NCI-H1694 (cell line): ENCODE measurements at regions not wholly inside any gene's neighbourhood (a gene's known extent, or its start where the extent isn't known, plus 50 kb on each side); places are given as distances from the start of the nearest gene placed in this dataset.
"Not testable (repeated sequence)": the region's sequence is repeated elsewhere in the genome, so short reads cannot be mapped to it uniquely, and the experiment has no call there.

Source experiments
- DNase-seq: peaks from one replicate; lab custom pipeline; 2025; lab: John Stamatoyannopoulos, UW

GRCh38 chr11:16536513-16536912 lies 180.2 kb upstream of the SOX6 start:
- DNase-seq = no peak

- no peak for DNase-seq
These were observed 172.3 kb upstream of the SOX6 start for GRCh38 chr11:16528639-16529038.

- DNase-seq = no peak
These were observed 171.3 kb upstream of the SOX6 start for GRCh38 chr11:16527525-16528246.

GRCh38 chr11:16526947-16527346 lies 170.6 kb upstream of the SOX6 start:
- no peak for DNase-seq

- not testable (repeated sequence) for DNase-seq
These were observed 164.4 kb upstream of the SOX6 start for GRCh38 chr11:16520713-16521112.

GRCh38 chr11:16512899-16513241 lies 156.5 kb upstream of the SOX6 start:
- DNase-seq = no peak

- no peak for DNase-seq
These were observed 156.0 kb upstream of the SOX6 start for GRCh38 chr11:16512198-16512898.

GRCh38 chr11:16511116-16512114 lies 155.1 kb upstream of the SOX6 start:
- peak; percentile 36 for DNase-seq

- DNase-seq = no peak
These were observed 149.1 kb upstream of the SOX6 start for GRCh38 chr11:16505481-16505880.

GRCh38 chr11:16503891-16504290 lies 147.5 kb upstream of the SOX6 start:
- DNase-seq = not testable (repeated sequence)

GRCh38 chr11:16494918-16495691 lies 138.8 kb upstream of the SOX6 start:
- no peak for DNase-seq

- DNase-seq = no peak
These were observed 128.1 kb upstream of the SOX6 start for GRCh38 chr11:16484434-16484833.

GRCh38 chr11:16474659-16475058 lies 118.3 kb upstream of the SOX6 start:
- no peak for DNase-seq

GRCh38 chr11:16469968-16470367 lies 113.6 kb upstream of the SOX6 start:
- DNase-seq = no peak

- DNase-seq = no peak
These were observed 112.5 kb upstream of the SOX6 start for GRCh38 chr11:16468735-16469453.

GRCh38 chr11:16460508-16460907 lies 104.2 kb upstream of the SOX6 start:
- no peak for DNase-seq

- DNase-seq = no peak
These were observed 100.0 kb upstream of the SOX6 start for GRCh38 chr11:16456366-16456765.

GRCh38 chr11:16454289-16454863 lies 98.0 kb upstream of the SOX6 start:
- no peak for DNase-seq

GRCh38 chr11:16448123-16448717 lies 91.9 kb upstream of the SOX6 start:
- DNase-seq = no peak

- no peak for DNase-seq
These were observed 85.1 kb upstream of the SOX6 start for GRCh38 chr11:16441461-16441860.
